SK-N-SH (cell line): ENCODE measurements at regions not wholly inside any gene's neighbourhood (a gene's known extent, or its start where the extent isn't known, plus 50 kb on each side); places are given as distances from the start of the nearest gene placed in this dataset.
"Not testable (repeated sequence)": the region's sequence is repeated elsewhere in the genome, so short reads cannot be mapped to it uniquely, and the experiment has no call there.

Source experiments
- CTCF ChIA-PET: fragments of 300-600, 350-600 bp; formaldehyde crosslinking; extraction: SDS; loops from one replicate; lab custom pipeline; 2021; lab: Yijun Ruan, JAX
- POLR2A ChIA-PET: fragments of 350-600 bp; sonication (Branson Sonifier 250); formaldehyde crosslinking; extraction: SDS; loops from one replicate; lab custom pipeline; 2020; ENCODE audit warnings: antibody characterized with exemption, inconsistent platforms; lab: Yijun Ruan, JAX
- DNase-seq: peaks from one replicate; pipeline ENCODE4 v3.0.0; 2012
- H2AFZ ChIP-seq: fragments of 200-600 bp; sonication (generic); 2 replicates; pipeline ENCODE4 v1.8.1; 2016; ENCODE audit warnings: antibody characterized with exemption, mild to moderate bottlenecking, low read depth
- H3F3A ChIP-seq: fragments of 200-600 bp; sonication (generic); replicated peaks from 2 replicates; pipeline ENCODE3; 2016; ENCODE audit warnings: antibody characterized with exemption, mild to moderate bottlenecking; ENCODE audit not compliant: insufficient read depth
- H3K27ac ChIP-seq, 2 experiments: fragments of 200-500 bp in 1 of 2; fragments of 200-600 bp in 1 of 2; sonication (Bioruptor generic) in 1 of 2; sonication (generic), shearing (Covaris generic) in 1 of 2; 2 replicates each; pipeline versions ENCODE4 v1.5.1 to v1.6.1; 2014 to 2016; ENCODE audit warnings: low read depth in 2 of 2, inconsistent platforms in 1 of 2, low read length in 1 of 2, mild to moderate bottlenecking in 1 of 2, mixed read lengths in 1 of 2
- H3K27me3 ChIP-seq: fragments of 200-600 bp; sonication (generic), shearing (Covaris generic); 2 replicates; pipeline ENCODE4 v1.6.1; 2016; ENCODE audit warnings: mixed run types; ENCODE audit not compliant: insufficient read depth
- H3K36me3 ChIP-seq, 2 experiments: fragments of 200-500 bp in 1 of 2; fragments of 200-600 bp in 1 of 2; sonication (Bioruptor generic) in 1 of 2; sonication (generic) in 1 of 2; replicated peaks in 1 of 2; 2 replicates each; pipeline versions ENCODE3 to v1.5.1; 2014 to 2016; ENCODE audit warnings: low read length in 1 of 2, mild to moderate bottlenecking in 1 of 2; ENCODE audit not compliant: insufficient read depth in 2 of 2, control insufficient read depth in 1 of 2
- H3K4me1 ChIP-seq, 2 experiments: fragments of 200-500 bp in 1 of 2; fragments of 200-600 bp in 1 of 2; sonication (Bioruptor generic) in 1 of 2; sonication (generic), shearing (Covaris generic) in 1 of 2; 2 replicates each; pipeline versions ENCODE4 v1.5.1 to v1.6.1; 2014 to 2016; ENCODE audit warnings: low read depth in 1 of 2, low read length in 1 of 2, mixed run types in 1 of 2; ENCODE audit not compliant: insufficient read depth in 2 of 2, control insufficient read depth in 1 of 2
- H3K4me2 ChIP-seq: fragments of 200-600 bp; sonication (generic), shearing (Covaris generic); 2 replicates; pipeline ENCODE4 v1.6.1; 2017; ENCODE audit warnings: mixed run types
- H3K4me3 ChIP-seq, 2 experiments: fragments of 200-500 bp in 1 of 2; fragments of 200-600 bp in 1 of 2; sonication (Bioruptor generic) in 1 of 2; sonication (generic), shearing (Covaris generic) in 1 of 2; 2 replicates each; pipeline versions ENCODE4 v1.5.1 to v1.8.1; 2014 to 2016; ENCODE audit warnings: low read depth in 2 of 2, inconsistent platforms in 1 of 2, low read length in 1 of 2, mild to moderate bottlenecking in 1 of 2, mixed read lengths in 1 of 2, moderate library complexity in 1 of 2
- H3K79me2 ChIP-seq: fragments of 200-600 bp; sonication (generic); 2 replicates; pipeline ENCODE4 v1.8.1; 2017; ENCODE audit warnings: mild to moderate bottlenecking; ENCODE audit not compliant: insufficient read depth
- H3K9ac ChIP-seq: fragments of 200-600 bp; sonication (generic); 2 replicates; pipeline ENCODE4 v1.6.1; 2017; ENCODE audit warnings: mixed run types
- H3K9me2 ChIP-seq: fragments of 200-600 bp; sonication (generic); 2 replicates; pipeline ENCODE4 v1.6.1; 2017; ENCODE audit warnings: mixed run types
- H3K9me3 ChIP-seq: fragments of 200-600 bp; sonication (generic); 2 replicates; pipeline ENCODE4 v1.6.1; 2017; ENCODE audit warnings: mixed run types, mild to moderate bottlenecking, moderate library complexity
- H4K20me1 ChIP-seq: fragments of 200-600 bp; sonication (generic); 2 replicates; pipeline ENCODE4 v1.6.1; 2017; ENCODE audit warnings: mild to moderate bottlenecking, mixed run types; ENCODE audit not compliant: insufficient read depth
- FOXM1 ChIP-seq: IDR thresholded peaks from 2 replicates; pipeline ENCODE4 v1.4.0; 2012; ENCODE audit warnings: low read depth, mild to moderate bottlenecking
- GATA2 ChIP-seq: sonication (generic); formaldehyde crosslinking; IDR thresholded peaks from 2 replicates; pipeline ENCODE4 v1.5.0; 2020; ENCODE audit warnings: mild to moderate bottlenecking, missing genetic modification reagents
- MEF2A ChIP-seq: IDR thresholded peaks from 2 replicates; pipeline ENCODE4 v1.4.0; 2012; ENCODE audit warnings: low read depth, borderline replicate concordance
- NFIC ChIP-seq: IDR thresholded peaks from 2 replicates; pipeline ENCODE4 v1.4.0; 2012; ENCODE audit warnings: borderline replicate concordance
- RAD21 ChIP-seq: IDR thresholded peaks from 2 replicates; pipeline ENCODE4 v1.6.1; 2012; ENCODE audit warnings: mild to moderate bottlenecking, low read length
- RCOR1 ChIP-seq: fragments of 150-350 bp; IDR thresholded peaks from 2 replicates; pipeline ENCODE4 v1.6.1; 2017; ENCODE audit warnings: antibody characterized with exemption, low read length
- REST ChIP-seq: IDR thresholded peaks from 2 replicates; pipeline ENCODE4 v1.6.1; 2012; ENCODE audit warnings: mild to moderate bottlenecking, low read depth, low read length, moderate library complexity
- RXRA ChIP-seq: IDR thresholded peaks from 2 replicates; pipeline ENCODE4 v1.4.0; 2012; ENCODE audit warnings: low read depth, mild to moderate bottlenecking, borderline replicate concordance
- YY1 ChIP-seq: IDR thresholded peaks from 2 replicates; pipeline ENCODE4 v1.4.0; 2012; ENCODE audit warnings: low read depth, mild to moderate bottlenecking
- WGBS: methylation state at CpG from one replicate; pipeline ENCODE4 v1.1.6; 2017; ENCODE audit warnings: low lambda C conversion rate; 5-methylcytosine and 5-hydroxymethylcytosine counted together
- TF ChIP-seq, protein P1 (sequence below): IDR thresholded peaks from 2 replicates; pipeline ENCODE4 v1.4.0; 2012; ENCODE audit warnings: low read depth

DNA sequence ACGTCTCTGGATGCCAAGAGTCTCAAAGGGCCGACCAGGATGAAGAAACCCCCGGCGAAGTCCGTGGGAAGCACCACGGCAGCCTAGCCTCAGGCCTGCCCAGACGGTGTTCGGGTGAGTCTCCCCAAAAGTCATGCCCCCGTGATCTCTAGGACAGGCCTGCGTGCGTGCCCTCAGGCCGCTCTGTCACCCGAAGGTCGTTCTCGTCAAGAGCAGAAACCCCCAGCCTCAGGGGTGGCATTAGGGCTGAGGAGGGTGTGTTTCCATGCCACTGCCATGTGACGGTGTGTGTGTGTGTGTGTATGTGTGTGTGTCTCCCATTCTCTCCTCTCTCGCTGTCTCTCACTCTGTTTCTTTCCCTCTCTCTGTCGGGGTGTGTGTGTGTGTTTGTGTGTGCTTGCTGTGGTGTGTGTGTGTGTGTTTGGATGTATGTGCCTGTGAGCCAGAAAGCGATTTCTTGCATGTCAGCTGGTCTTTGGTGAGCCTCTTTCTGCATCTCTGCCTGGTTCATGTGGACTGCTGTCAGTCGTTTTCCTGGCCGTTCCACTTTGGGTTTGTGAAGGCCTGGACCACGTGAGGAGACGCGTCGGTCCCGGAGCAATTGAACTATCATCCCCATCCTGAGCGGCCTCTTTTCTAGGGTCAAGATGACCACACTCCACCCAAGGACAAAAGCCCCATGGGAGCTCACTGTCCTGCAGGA, 772.5 kb upstream of the ALG10B start (continued):
- TF ChIP-seq REST, result no peak
- TF ChIP-seq MEF2A, result no peak
- TF ChIP-seq RCOR1, result no peak

DNA sequence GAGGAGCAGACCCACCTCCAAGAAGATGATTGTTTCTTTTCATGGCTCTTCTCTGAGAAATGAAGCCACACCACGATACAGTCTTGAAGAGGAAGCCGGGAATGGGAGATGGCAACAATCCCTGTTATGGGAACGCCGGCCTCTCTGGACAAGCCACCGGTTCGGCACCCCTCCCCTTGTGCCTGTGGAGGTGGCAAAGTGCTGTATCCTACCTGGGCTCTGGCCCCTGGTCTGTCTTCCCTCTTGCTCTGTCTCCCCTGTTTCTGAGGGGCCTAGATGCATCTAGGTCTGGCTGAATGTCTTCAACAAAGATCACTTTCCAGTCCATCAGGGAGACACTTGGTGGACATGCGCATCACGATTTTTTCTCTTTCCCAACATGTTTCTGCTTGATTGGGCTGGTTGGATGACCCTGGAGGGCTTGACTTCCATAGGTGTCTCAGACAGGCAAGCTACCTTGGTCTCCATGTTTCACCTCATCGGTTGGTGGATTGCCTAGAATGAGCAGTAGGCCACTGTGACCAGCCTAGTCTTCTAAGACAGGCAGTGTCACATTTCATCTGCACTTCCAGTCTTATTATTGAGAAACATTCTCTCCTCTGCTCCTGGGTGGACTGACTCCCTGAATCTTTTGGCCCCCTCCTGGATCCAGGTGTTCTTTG, 771.8 kb upstream of the ALG10B start:
- H3K9me2 ChIP-seq, H3K4me3 ChIP-seq, H3K4me2 ChIP-seq, H3K27me3 ChIP-seq, DNase-seq, H2AFZ ChIP-seq, H3K36me3 ChIP-seq, H3K9me3 ChIP-seq, H3K4me1 ChIP-seq, H3K27ac ChIP-seq, H3K79me2 ChIP-seq, CTCF ChIA-PET, H3K9ac ChIP-seq, H4K20me1 ChIP-seq, H3F3A ChIP-seq, POLR2A ChIA-PET: not testable (repeated sequence)
- 42% methylated on average over 9 of the region's 9 CpGs for WGBS

GRCh38 chr12:37545759-37546158, 770.8 kb upstream of the ALG10B start:
- Histone ChIP-seq H3K9me3 (no peaks in the 10 kb centered on the region), H3K36me3 (no peaks in the 10 kb centered on the region)
- CTCF ChIA-PET, result no interaction called here

More at GRCh38 chr12:37545759-37546158, 770.8 kb upstream of the ALG10B start:
- no peaks in the 10 kb centered on the region for H3K79me2 ChIP-seq
- POLR2A ChIA-PET, result no interaction called here
- H3K4me1 ChIP-seq, result peaks cover 0 to 3% of the 10 kb centered on the region in 2 experiments; a peak in 1 of 4 replicates
- H3K4me3 ChIP-seq, result no peak overlapping the region
- no peak overlapping the region for H2AFZ ChIP-seq
- H3K9ac ChIP-seq, result no peak overlapping the region
- no peak overlapping the region for H3K4me2 ChIP-seq
- H3F3A ChIP-seq, result no peaks in the 10 kb centered on the region
- no peaks in the 10 kb centered on the region for H3K27me3 ChIP-seq
- TF ChIP-seq YY1 (no peak), RXRA (no peak), GATA2 (CRISPR knock-in tag) (no peak), RCOR1 (no peak), NFIC (no peak), RAD21 (no peak), REST (no peak), FOXM1 (no peak)
- TF ChIP-seq, protein P1, sequence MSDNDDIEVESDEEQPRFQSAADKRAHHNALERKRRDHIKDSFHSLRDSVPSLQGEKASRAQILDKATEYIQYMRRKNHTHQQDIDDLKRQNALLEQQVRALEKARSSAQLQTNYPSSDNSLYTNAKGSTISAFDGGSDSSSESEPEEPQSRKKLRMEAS, result no peak
- H3K9me2 ChIP-seq, result no peaks in the 10 kb centered on the region
- WGBS, result 29% methylated on average over 6 of the region's 9 CpGs
- DNase-seq, result no peak
- no peak overlapping the region for H3K27ac ChIP-seq
- H4K20me1 ChIP-seq, result no peaks in the 10 kb centered on the region
